ENCODE measurements at regions not wholly inside any gene's neighbourhood (a gene's known extent, or its start where the extent isn't known, plus 50 kb on each side); places are given as distances from the start of the nearest gene placed in this dataset.

DNA sequence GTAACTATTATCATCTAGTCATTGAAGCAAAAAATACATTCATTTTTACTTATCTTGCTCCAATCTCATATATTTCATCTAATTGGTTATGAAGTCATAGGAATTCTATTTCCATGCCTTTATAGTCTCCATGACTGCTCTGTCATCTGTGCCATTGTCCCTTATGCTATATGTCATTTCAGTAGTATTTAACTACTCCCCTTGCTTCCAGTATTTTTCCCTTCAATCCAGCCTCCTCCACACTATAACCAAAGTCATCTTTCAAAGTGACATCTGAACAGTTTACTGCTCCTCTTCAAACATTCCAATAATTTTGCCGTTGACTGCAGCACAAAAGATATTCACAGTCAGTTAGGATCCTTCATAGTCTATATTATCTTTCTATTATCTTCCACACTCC lies 216.6 kb upstream of the HS3ST5 start:
- DNase-seq (ENCODE audit: low spot score), result peak; percentile 62

DNA sequence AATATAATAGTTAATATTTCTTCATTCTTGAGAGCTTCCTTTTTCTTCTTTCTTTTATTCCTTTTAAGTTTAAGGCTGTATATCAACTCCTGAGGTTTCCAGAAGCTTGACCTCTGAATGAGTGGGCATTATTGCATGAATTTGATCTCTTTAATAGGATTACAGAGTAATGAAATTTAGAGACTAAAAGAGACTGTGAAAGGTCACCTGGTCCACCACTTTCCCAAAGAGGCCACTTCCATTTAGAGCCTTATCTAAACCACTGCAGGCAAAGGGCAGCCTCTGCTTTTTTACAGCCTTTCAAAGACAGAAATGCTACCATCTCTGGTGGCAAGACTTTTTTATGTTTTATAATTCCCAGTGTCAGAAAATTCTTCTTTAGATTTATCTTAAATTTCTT lies 215.3 kb upstream of the HS3ST5 start:
- peak; percentile 88 for DNase-seq (ENCODE audit: low spot score)

DNA sequence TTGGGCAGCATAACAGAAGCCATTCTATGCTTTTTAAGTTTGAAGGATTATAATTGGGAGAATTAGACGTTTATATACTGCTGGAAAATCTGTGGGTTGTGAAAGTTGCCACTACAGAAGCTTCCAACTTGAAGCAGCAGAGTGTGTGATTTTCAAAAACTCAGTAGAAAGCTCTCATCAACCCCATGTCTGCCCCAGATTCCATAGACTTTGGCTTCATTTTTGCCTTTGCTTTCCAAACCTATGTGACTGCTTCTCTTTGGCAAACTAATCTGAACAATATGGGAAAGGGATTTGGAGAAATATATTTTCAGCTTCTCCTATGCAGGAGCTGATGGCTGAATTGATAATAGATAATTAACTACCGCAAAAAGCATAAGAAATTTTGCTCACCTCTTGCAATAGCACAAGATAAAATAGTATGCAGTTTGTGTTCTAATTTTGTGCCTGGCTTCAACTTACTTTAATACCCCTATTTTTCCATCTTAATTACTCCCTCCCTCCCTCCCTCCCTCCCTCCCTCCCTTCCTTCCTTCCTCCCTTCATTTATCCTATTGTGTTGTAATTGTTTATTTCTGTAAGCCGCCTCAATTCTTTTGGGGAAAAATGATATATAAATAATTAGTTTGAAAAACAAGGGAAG lies 214.1 kb upstream of the HS3ST5 start:
- no peak for DNase-seq (ENCODE audit: low spot score)

DNA sequence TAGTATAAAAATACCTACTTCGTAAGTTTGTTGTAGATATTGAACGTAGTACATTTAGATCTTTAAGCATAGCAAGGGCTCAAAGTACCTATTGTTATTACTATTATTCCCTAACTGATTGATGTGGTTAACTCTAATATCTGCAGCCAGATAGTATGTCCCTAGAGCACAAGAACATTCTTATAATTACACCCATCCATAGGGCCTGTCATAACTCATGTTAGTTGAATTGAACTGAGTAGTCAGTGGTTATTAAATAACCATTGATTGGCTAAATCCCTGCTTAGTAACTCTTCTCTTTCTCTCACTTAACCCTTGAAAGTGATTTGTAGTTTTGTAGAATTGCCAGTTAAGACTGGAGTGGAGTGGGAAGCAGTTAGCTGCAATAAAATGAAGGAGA lies 207.5 kb upstream of the HS3ST5 start:
- DNase-seq (ENCODE audit: low spot score), result no peak

DNA sequence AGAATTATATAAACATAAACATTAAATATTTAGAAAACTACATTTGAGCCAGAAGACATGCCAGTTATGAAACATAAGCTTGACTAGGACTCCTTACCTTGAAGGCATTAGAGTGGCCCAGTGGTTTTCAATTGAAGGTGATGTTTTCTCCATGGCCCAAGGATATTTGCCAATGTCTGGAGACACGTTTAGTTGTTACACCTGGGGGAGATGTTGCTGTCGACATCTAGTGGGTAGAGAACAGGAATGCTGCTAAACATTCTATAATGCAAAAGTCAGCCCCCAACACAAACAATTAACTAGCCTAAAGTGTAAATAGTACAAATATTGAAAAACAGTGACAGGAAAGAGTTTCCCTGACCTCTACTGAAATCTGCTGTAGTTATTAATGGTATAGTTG lies 200.9 kb upstream of the HS3ST5 start:
- no peak for DNase-seq (ENCODE audit: low spot score)

DNA sequence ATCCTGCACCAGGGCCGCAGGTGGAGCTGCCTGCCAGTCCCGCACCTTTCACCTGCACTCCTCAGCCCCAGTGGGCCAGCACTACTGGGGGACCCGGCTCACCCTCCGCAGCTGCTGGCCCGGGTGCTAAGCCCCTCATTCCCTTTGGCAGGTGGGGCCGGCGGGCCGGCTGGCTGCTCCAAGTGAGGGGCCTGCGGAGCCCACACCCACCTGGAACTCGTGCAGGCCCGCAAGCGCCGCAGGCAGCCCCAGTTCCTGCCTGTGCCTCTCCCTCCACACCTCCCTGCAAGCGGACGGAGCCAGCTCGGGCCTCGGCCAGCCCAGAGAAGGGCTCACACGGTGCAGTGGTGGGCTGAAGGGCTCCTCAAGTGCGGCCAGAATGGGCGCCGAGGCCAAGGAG lies 199.0 kb upstream of the HS3ST5 start:
- no peak for DNase-seq (ENCODE audit: low spot score)

DNA sequence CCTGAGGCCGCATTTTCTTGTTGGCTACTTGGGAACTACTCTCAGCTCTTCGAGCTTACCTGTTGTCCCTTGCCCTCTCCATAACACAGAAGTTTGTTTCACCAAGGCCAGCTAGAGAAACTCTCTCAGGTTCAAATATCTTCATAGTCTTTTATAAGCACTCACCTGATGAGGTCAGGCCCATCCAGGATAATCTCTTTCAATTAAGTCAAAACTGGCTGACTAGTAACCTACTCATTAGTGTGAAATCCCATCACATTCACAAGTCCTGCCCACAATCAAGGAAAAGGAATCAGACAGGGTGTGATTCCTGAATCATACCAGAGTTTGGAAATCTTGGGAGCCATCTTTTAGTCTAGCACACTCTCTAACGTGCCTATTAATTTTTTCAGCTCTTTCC lies 195.2 kb upstream of the HS3ST5 start:
- no peak for DNase-seq (ENCODE audit: low spot score)

DNA sequence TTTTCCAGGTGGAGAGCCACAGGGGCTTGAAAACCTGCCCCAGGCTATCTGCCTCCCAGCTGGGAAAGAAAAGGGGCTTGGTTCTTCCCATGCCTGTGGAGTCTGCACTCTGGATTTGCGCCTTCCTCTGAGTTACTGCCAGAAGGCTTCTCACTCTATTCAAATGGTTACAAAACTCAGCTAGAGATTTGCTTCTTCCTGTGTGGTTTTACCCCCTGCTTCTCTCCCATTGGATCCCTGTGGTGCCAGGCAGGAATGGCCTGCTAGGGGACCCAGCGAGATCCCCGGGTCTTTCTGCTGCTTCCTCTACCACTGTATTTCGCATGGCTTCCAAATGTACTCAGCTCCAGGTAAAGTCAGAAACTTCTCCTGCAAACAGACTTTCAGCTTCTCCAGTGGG lies 192.0 kb upstream of the HS3ST5 start:
- no peak for DNase-seq (ENCODE audit: low spot score)

DNA sequence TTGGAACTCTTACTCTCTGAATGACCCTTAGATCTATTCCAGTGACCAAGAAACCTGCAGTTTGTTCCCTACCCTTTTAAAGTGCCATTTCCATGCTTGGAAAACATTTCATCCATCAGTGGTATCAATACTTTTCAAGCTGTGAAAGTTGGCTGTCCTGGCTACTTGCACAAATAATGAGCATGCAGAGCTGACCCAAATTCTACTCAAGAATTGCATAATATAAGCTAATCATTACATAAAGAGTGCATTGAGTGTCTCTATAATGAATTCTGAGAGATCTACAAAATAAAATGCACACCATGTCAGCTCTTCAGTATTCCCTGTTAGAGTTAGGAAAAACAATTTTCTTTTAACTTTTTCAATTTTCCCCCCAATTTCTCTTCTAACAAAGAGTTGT lies 181.3 kb upstream of the HS3ST5 start:
- DNase-seq (ENCODE audit: low spot score), result no peak

DNA sequence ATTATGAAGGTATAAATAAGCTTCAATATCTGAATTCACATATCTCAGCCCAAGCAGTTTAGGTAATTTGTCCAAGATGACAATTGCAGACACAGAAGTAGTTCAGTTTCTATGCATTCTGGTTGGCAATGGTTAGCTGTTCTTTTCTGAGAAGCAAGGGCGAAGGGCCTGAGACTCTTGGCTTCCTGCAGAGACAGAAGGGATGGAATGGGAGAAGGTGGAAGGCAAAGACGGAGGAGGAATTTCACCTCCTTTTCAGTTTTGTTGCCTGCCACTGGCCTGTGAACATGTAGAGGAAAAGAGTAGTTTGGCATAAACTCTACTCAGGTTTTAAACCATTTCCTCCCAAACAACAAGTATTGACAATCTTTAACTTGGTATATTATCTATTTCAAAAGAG lies 180.7 kb upstream of the HS3ST5 start:
- no peak for DNase-seq (ENCODE audit: low spot score)

DNA sequence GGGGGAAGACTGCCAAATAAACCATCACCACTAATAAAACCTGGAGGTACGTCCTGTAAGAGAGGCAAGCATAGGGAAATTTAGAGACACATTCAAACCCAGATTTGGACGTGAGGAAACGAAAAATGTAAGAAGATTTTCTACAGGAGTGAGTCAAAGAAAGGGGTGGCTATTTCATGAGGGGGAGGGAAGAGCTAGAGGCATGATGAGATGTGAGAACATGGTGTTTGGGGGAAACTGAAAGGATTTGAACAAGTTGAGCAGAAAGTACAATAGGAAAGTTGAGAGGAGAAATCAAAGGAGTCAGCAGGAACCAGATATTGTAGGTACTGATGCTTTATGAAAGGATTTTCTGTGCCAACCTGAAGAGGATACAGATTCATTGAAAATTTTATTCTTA lies 179.1 kb upstream of the HS3ST5 start:
- DNase-seq (ENCODE audit: low spot score), result no peak

DNA sequence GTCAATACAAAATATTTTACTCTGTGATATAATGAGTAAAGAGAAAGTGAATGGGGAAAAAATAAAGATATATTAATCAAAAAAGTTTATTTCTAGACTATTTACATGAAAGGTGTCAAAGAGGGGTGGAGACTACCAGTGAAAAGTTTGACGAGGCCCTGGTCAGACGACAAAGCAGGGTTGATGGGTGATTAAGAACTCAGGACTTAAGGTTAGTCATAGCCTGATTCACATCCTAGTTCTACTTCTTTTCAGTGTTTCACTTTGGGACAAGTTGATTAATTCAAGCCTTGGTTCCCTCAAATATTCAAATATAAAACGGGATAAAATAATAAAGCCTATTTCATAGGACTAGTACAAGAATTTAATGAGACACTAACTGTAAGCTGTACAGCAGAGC lies 178.2 kb upstream of the HS3ST5 start:
- DNase-seq (ENCODE audit: low spot score), result no peak

DNA sequence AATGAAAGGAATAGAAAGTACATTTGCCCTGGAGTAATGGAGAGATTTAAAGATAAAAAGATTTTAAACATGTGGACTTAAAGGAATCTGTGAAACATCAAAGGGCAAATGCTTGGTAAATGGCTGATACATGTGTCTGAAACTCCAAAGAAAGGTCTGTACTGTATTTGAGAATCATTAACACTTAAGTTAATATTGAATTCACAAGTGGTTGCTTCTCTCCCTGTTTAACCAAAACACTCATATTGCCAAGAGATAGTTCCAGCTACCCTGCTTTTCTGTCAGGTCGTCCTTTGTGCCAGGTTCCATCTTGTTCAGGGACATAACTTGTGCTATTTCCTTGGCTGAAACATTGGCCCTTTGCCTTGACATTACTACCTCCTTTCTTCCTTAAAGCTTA lies 171.3 kb upstream of the HS3ST5 start:
- DNase-seq (ENCODE audit: low spot score), result no peak

DNA sequence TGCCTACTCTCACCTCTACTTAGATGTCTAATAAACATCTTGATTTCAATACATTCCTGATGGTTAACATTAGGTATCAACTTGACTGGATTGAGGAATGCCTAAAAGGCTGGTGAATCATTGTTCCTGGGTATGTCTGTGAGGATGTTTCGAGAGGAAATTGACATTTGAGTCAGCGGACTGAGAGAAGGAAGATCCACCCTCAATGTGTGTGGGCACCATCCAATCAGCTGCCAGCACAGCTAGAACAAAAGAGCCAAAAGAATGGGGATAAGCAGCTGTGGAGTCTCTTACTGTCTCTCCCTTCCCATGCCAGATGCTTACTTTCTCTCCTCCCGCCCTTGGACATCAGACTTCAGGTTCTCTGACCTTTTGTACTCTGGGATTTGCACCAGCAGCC lies 128.6 kb upstream of the HS3ST5 start:
- DNase-seq (ENCODE audit: low spot score), result no peak

DNA sequence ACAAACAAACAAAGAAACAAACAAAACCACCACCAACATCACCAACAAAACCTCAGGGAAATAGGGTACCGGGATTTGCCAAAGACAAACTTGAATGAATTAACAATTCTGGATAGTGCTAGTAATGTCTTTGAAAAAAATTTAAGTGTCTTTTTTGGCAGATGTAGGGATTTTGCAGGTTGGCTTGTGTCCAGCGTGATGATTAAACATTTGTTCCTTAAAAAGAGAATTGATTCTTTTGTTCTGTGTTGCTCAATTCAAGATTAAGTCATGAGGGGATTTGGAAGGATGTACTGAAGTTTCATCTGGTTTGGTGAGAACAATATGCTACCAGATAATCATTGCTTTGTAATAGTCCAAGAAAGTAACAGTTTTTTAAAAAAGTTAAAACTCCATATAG lies 125.1 kb upstream of the HS3ST5 start:
- DNase-seq (ENCODE audit: low spot score), result no peak

DNA sequence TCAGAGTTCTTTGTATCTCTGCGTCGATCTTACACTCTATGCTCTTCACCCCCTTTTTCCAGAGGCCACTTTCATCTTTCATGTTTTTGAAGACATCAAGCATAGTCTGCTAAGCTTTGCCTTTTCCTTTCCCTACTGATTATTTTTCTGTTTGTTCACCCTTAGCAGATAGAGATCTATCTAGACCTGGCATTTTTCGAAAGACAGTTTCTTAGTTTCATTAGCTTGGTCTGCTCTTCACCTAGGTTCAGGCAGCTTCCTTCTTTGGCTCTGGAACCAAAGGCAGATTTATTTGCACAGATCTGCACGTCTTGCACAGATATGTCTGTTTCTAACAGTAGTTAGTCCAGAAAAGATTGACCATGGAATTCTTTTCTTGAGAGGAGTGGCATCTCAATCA lies 122.7 kb upstream of the HS3ST5 start:
- no peak for DNase-seq (ENCODE audit: low spot score)

DNA sequence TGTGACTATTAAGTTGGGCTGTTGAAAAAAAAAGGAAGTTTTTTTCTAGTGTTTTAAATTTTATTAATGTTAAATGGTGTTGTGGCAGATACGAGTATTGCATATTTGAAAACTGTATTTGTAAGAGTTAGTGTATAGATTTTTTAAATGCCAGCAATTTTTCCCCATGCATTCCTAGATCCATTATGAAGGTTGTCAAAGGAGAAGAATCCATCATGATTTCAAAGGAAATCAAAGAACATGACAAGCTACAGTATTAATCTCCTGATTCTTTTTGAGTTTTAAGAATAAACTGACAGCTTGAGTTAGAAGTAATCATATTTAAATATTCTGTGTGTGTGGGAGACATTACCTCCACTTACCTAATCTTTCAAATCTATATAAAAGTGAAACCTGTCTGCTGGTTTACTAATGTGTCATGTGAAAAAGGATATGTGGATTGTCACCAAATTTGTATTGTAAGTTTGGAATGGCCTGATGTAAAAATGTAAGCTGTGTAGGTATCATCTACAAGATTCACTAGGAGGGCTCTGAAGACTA lies 111.0 kb upstream of the HS3ST5 start:
- no peak for DNase-seq (ENCODE audit: low spot score)

DNA sequence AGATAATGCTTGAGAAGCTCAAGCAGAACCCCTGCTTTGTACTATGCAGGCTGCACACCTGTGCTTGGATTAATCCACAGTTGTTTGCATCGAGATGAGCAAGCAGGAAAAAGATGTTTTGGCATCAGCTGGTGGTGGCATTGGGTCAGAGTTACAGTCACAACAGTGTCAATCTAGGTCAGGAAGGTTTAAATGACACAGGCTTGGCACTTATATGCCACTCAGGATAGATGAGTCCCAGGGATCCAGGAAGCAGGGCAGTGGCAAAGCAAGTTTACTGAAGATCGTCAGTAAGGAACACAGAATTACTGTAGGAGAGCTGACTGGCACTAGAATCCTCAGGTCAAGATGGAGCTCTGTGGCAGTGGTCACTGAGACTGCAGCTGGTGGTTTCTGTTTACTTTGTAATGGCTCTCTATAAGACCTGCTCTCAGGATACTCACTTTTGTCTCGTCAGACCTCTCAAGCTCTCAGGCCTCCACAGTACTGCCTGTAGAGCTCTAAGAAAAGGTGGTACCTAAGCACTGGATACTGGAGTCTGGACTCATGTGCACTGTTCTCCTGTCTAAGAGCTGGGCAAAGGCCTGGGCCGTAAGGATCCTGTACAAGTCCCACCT lies 110.1 kb upstream of the HS3ST5 start:
- DNase-seq (ENCODE audit: low spot score), result no peak

DNA sequence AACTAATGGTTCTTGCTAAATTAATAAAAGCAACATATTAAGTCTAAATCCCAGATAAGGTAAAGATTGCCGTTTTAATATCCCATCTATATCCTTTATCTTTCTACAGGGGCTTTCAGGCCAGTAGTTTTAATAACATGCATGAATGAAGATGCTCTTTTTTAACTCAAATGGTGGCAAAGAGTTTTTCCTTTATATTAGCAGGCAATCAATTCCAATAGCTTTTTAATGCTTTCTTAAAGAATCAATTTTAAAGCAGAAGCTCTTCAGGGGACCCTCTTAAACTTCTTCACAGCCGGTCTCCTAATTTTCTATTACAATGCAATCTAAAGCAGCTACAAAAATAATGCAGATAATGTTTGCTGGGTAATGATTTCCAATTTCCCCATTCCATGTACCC lies 107.8 kb upstream of the HS3ST5 start:
- no peak for DNase-seq (ENCODE audit: low spot score)

DNA sequence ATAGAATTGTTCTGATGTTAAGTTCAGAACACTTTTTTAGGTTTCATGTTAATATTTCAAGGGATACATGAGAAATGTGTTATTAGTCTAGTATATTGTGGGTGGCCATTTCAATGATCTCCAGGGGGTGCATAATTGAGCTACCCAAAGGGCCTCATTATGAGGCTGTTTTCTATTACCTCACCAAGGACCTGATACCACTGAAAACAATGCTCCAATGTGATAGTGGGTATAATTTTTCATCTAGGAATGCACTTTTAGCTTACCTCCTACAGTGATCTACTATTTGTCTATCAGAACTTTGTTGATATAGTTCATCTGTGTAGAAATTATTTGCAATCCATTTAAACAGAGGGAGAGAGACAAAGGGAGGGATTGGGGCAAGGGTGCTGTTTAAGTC lies 106.8 kb upstream of the HS3ST5 start:
- no peak for DNase-seq (ENCODE audit: low spot score)

DNA sequence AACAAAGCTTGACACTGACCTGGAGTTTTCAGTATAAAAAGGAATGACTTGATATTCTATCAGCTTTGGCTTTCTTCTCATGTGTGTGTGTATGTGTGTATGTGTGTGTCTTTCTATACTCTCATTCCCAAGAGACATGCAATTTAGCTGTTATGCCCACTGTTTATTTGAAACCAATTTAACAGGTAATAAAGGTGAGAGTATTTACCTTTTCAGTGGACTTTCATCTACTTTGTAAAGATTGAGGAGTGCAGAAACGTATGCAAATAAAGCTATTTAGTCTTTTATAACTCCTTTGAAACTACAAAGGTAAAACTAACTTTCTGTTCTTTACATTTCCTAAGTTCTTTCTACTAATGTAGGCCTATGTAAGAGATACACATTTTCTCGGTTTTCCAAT lies 103.5 kb upstream of the HS3ST5 start:
- DNase-seq (ENCODE audit: low spot score), result no peak

DNA sequence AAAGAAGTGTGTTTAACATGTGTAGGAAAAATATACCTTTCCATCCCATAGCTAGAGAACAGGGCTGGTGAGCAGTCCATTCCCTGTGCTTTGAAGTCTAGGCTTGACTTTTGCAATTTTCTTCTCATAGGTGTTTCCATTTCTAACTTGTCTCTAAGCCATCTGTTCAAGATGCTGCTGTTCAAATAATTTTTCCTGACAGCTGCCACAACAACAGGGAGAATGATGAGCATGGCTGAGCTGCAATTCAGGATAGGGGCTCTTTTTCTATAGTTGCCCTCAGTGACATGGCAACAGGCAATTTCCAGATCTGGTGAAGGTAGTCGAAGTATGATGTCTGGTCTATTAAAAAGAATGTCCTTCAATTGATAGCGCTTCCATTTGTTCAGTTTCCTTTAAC lies 103.0 kb upstream of the HS3ST5 start:
- DNase-seq (ENCODE audit: low spot score), result no peak

DNA sequence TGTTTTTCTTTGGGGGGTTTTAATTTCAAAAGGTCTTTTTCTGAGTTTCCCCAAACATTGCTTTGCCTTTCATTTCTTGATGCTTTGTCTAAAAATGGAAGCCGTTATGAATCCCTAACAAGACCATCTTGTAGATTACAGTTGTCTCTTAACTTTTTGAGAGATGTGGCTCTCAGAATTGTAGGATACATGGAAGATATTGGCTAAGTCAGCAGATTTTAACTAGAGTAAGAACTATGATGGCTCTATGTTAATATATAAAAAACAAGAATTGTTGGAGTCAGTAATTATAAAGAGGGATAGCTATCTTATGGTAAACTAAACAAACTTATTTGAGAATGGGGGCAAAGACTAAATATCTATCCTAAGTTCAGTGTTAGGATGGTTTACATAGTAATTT lies 96.6 kb upstream of the HS3ST5 start:
- no peak for DNase-seq (ENCODE audit: low spot score)

DNA sequence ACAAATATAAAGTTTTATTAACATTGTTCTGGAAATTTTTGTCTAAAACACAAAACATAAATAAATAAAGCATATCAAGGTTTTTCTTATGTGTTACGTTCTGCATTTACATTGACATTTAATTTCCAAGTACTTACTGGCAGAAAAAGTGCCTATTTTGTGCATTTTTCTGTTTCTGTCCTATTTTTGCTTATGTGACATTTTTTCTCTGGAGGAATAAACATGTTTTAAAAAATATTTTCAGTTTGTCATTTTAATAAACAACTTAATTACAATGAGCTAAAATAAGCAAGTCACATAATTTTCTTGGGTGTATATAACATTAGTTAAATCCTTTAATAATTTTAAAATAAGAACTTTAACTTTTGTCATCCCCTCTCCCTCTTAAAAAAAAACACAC lies 94.4 kb upstream of the HS3ST5 start:
- DNase-seq (ENCODE audit: low spot score), result no peak
